ENCODE measurements at regions not wholly inside any gene's neighbourhood (a gene's known extent, or its start where the extent isn't known, plus 50 kb on each side); places are given as distances from the start of the nearest gene placed in this dataset.

- DNase-seq (ENCODE audit: low read depth, low spot score): no peak
Measured at GRCh38 chr2:183214680-183215079, 90.4 kb downstream of the NUP35 start.

- DNase-seq (ENCODE audit: low read depth, low spot score): no peak
Measured at GRCh38 chr2:183215917-183216316, 91.7 kb downstream of the NUP35 start.

- DNase-seq (ENCODE audit: low read depth, low spot score): no peak
Measured at GRCh38 chr2:183219888-183220287, 95.6 kb downstream of the NUP35 start.

DNA sequence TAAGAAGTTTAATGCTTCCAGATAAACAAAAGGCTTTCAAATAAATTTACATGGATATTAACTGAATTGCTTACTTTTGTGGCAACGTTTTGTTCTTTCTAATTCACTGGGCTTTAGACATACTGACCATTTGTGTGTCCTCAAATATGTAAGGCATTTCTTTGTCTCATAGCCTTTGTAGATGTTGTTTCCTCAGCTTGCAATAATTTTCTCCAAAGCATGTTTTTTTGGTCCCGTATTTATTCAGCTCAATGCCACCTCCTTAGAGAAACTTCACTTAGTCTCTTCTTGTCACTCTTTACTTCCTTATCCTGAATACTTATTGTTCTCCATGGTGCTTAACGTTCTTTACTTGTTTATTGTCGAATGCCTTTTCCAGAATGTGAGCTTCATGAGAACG, 98.5 kb downstream of the NUP35 start:
- DNase-seq (ENCODE audit: low read depth, low spot score): no peak

DNA sequence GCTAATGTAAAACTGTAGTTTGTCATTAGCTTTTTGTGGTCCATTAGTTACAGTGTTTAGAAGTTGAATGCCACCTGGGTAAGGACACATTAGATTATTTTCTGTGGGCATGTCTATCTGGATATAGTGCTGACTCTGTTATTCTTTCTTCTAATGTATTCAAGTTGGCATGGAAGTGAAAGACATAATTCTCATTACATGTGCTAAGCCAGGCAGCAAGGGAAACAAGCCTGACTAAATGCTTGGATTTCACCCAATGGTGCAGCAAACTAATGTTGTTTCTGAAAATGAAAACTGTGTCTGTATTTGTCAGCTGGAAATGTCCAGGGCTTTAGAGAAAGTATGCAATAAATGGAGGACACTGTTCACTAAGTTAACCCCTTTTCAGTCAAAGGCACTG, 100.7 kb downstream of the NUP35 start:
- DNase-seq (ENCODE audit: low read depth, low spot score): no peak

DNA sequence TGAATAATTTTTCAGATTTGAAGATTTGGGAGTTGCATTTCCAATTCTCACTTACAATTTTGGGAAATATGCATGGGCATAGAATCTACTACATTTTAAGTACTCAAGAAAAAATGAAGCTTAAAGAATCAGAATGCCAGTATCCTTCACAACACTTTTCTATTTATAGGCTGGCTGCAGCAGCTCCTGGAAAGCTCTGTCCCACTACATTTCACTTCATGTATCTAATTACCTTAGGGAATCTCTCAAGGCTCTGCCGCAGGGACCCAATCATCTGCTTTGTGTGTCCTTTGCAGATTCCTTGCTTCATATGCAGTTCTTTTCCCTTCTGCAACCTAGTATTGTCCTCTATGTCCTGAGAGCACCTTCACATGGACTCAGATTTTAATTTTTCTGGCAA, 102.9 kb downstream of the NUP35 start:
- DNase-seq (ENCODE audit: low read depth, low spot score): no peak

GRCh38 chr2:183229386-183229785, 105.1 kb downstream of the NUP35 start:
- DNase-seq (ENCODE audit: low read depth, low spot score): no peak

DNA sequence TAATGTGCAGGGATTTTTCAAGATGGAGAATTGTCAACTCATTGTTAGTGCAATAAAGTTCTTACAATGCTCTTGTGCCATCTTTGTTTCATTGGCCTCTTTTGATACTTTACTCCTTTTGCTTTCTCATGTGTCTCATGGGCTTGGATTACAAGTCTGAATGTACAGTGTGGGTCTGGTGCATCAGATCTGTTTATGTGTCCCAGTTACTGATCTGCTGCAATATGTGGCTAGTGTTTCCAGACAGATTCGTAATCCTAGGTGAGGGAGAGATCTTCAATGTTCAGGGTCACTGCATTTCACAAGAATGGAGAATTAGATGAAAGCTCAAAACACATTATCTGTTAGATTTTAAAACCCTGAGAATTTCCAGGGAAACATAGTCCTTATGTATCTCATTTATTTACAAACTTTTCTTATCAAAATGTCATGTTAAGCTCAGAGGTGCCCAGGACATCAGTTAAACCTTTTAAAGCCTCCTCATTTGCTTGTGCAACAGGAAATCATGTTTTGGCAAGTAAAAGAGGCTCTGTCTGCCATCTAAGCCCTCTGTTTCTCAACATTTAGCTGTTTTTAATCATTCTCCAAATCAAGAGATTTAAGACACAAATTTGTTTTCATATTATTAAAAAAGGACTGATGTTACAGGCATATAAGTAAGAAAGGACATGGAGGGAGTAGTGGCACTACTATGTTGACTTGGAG, 108.1 kb downstream of the NUP35 start:
- DNase-seq (ENCODE audit: low read depth, low spot score): no peak

GRCh38 chr2:183242937-183243336, 118.7 kb downstream of the NUP35 start:
- DNase-seq (ENCODE audit: low read depth, low spot score): no peak

DNA sequence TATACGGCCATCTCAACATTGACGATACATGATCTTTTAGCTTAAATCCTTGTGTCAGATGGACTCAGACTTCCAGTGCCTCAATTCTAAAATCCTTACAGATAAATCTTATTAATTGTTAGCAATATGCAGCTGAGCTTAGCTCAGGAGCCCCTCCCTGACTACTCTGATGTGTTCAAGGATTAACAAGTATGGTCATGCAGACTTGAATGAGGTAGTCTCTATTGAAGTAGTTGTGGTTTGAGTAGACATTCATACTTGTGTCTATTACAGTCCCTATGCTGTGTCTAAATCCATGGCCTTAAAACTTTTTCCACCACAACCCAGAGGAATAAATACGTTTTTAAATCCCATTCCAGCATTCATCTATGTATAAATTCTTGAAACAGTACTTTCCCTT, 119.5 kb downstream of the NUP35 start:
- DNase-seq (ENCODE audit: low read depth, low spot score): no peak

DNA sequence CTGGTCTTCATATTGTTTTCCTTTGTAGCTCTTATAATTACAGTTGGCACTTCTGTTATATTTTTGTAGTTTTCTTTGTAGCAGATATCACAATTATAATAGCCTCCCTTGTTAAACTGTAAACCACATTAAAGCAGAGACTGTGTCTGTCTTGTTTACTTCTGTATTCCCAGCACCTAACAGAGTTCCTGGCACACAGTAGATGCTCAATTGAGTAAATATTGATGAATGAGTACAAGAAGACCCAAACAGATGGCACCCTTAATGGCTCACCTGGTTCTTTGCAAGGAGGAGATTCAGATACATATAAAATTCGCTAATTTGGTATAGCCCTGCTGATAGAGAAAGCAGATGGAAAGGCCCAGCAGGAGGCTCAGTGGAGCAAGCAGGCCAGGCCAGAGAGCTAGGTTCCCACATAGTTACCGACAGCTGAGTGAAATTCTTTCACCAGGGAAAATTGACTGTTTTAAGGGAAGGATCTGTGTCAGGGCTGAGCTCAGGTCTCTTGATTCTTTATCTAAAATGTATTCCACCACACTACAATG, 120.1 kb downstream of the NUP35 start:
- DNase-seq (ENCODE audit: low read depth, low spot score): no peak

DNA sequence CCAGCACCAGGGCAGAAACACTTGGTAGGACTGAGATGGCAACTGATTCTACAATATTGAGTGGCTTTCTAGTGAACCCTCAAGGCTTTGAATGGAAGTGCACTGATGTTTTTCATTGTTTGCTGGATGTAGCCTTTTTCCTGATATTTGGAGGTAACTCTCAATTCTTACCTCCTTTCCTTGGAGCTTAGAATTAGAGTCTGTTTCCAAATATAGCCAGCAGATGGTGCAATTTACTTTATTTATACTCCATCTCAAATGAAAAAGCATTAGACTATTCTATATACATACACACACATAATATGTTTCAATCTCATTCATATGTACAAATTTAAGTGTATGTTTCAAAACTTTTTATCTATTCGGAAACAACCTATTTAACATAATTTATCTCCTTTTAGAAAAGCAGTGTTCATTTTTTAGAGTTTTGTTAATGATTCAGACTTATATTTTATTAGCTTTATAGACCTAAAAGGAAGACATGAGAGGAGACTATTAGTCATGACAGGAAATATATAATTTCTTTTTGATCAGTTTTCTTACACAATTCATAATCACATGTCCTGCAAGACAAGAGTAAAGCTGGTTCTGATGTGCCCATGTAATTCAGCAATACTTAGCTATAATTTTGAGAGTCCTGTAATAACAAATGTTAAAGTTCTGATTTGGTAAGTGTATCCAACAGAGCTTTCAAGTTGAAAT, 124.8 kb downstream of the NUP35 start:
- DNase-seq (ENCODE audit: low read depth, low spot score): no peak

GRCh38 chr2:183250061-183250460, 125.8 kb downstream of the NUP35 start:
- no peak for DNase-seq (ENCODE audit: low read depth, low spot score)

- no peak for DNase-seq (ENCODE audit: low read depth, low spot score)
Measured at GRCh38 chr2:183250472-183250871, 126.2 kb downstream of the NUP35 start.

- no peak for DNase-seq (ENCODE audit: low read depth, low spot score)
Measured at GRCh38 chr2:183253441-183254130, 129.3 kb downstream of the NUP35 start.

- no peak for DNase-seq (ENCODE audit: low read depth, low spot score)
Measured at GRCh38 chr2:183255411-183255810, 131.2 kb downstream of the NUP35 start.

DNA sequence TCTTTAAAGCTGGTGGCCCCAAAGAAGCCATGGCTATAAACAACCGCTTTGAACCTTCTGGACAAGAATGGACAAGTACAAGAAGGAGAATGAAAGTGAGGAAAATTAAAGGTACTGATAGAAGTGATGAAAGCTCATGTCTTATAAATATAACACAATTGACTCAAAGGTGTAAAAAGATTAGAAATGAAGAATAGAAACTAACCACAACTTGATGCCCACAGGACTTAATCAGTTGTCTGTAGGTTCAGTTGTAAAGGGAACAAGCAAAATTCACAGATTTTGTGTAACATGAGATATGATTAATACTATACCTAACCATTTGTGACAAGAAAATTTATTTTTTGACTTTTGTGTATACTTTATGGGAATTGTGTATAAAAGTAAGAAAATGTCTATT, 135.7 kb downstream of the NUP35 start:
- no peak for DNase-seq (ENCODE audit: low read depth, low spot score)

- DNase-seq (ENCODE audit: low read depth, low spot score): no peak
Measured at GRCh38 chr2:183260527-183260926, 136.3 kb downstream of the NUP35 start.

GRCh38 chr2:183264890-183265535, 140.8 kb downstream of the NUP35 start:
- no peak for DNase-seq (ENCODE audit: low read depth, low spot score)

- DNase-seq (ENCODE audit: low read depth, low spot score): no peak
Measured at GRCh38 chr2:183267148-183267827, 143.0 kb downstream of the NUP35 start.

- DNase-seq (ENCODE audit: low read depth, low spot score): no peak
Measured at GRCh38 chr2:183269956-183270355, 145.7 kb downstream of the NUP35 start.

Data from smooth muscle cell of the brain vasculature (primary cell).